Right cardiac atrium (tissue), 5 donors: ENCODE measurements at regions not wholly inside any gene's neighbourhood (a gene's known extent, or its start where the extent isn't known, plus 50 kb on each side); places are given as distances from the start of the nearest gene placed in this dataset.
"Not testable (repeated sequence)": the region's sequence is repeated elsewhere in the genome, so short reads cannot be mapped to it uniquely, and the experiment has no call there.

Experiments
- ATAC-seq, 2 donors: fragments of 200-7000 bp; cut with Tn5 transposase; one replicate each; pipeline versions ENCODE4 v1.8.0 to v1.9.1; 2020; ENCODE audit warnings: moderate library complexity in 2 of 2, mild to moderate bottlenecking in 1 of 2
- DNase-seq, 3 donors: peaks; one replicate each; pipeline ENCODE4 v3.0.0-alpha.2; 2020
- H3K27ac ChIP-seq: one replicate; pipeline ENCODE4 v1.5.1; 2013; ENCODE audit warnings: mild to moderate bottlenecking, low read length, control low read depth, moderate library complexity
- H3K27me3 ChIP-seq: one replicate; pipeline ENCODE4 v1.6.1; 2013; ENCODE audit not compliant: control insufficient read depth, insufficient read depth
- H3K4me1 ChIP-seq: one replicate; pipeline ENCODE4 v1.6.1; 2013; ENCODE audit warnings: low read length; ENCODE audit not compliant: control insufficient read depth, insufficient read depth
- H3K4me3 ChIP-seq: one replicate; pipeline ENCODE4 v1.5.1; 2013; ENCODE audit warnings: low read length, control low read depth
- H3K9me3 ChIP-seq: one replicate; pipeline ENCODE4 v1.6.1; 2013; ENCODE audit warnings: low read length; ENCODE audit not compliant: control insufficient read depth
- WGBS: extraction: QIAGEN DNeasy Blood & Tissue Kit; methylation state at CpG from one replicate; pipeline ENCODE4 v1.1.7; 2013; 5-methylcytosine and 5-hydroxymethylcytosine counted together
- intact Hi-C, 4 donors: fragments of 100-400 bp; cut with DNase I; formaldehyde crosslinking; loops; one replicate each; pipeline versions ENCODE4 v1.11.0 to v1.14.0; 2022 to 2023
- donor health status: healthy with polysubstance abuse.
- donor health status: DM: no; HTN: yes; CAD: no.
- donor health status: DM: no; HTN: no; CAD: no.
- donor health status: DM: no; HTN: yes; CAD: no; lungs with severe emphysema.
- donor health status: DM: yes; HTN: yes; CAD: no.

DNA sequence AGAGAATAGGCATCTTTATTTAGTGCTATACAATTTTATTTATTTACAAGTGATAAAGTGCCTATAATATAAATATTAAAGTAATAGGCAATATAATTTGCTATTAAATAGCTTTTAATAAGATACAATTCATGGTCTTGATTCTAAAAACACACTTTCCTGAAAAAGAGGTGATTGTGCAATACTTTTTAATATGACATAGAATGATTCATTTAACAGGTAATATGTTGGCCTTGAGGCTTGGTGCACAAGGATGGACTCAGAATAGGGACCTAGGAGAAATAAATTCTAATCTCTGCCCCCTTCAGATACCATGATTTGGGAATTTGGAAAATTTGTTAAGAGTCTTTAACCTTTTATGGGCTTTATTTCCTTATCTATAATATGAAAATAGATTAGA is 149.9 kb upstream of the FUT9 start:
- H3K27ac ChIP-seq = no peak overlapping the region
- DNase-seq = no peak
- H3K4me3 ChIP-seq = no peak overlapping the region
- no peak for ATAC-seq
- no peaks in the 10 kb centered on the region for H3K9me3 ChIP-seq
- no peaks in the 10 kb centered on the region for H3K4me1 ChIP-seq
- intact Hi-C loops = no loop called here
- no peaks in the 10 kb centered on the region for H3K27me3 ChIP-seq

DNA sequence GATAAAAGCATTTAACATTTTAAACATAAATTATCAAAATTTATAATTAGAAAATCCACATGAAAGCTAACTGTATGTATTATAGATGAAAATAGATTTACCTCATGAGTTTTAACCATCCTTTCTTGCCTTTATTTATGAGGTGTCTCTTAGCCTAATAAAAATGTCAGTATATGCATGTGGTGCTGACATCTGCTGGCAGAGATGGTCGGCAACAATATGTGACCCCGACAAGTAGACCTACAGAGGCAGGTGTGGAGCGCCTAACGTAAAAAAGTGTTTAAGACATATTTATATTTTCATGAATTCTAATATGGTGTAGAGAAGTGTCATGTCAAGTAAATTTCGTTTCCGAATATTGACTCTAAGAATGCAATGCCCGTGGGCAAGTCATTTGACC is 149.0 kb upstream of the FUT9 start:
- intact Hi-C loops = no loop called here
- Histone ChIP-seq H3K4me3 (no peak overlapping the region), H3K9me3 (no peaks in the 10 kb centered on the region), H3K27ac (no peak overlapping the region), H3K27me3 (no peaks in the 10 kb centered on the region), H3K4me1 (no peaks in the 10 kb centered on the region)
- DNase-seq = peak in 1 of 3 donors; percentile 28
- ATAC-seq = no peak
- WGBS = 34% methylated on average over 7 of the region's 7 CpGs

DNA sequence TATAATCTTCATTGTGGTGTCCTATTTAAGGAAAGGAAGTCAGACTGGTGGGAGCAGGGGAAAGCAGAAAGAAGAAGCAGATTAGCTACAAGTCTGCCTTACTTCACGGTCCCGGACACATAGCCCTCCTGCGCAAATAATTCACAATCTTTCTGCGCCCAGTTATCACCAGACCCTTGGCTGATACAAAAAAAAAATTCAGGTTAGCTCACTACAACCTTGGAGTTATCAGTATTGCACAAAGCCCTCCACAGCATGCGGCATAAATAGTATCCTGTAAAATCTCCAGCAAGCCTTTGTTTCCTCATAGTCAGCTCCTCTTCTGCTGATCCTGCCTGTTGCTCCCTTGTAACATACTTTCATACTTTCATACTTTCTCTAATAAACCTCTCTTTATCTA is 148.6 kb upstream of the FUT9 start:
- intact Hi-C loops = no loop called here
- Histone ChIP-seq H3K27me3 (no peaks in the 10 kb centered on the region), H3K9me3 (no peaks in the 10 kb centered on the region), H3K27ac (no peak overlapping the region), H3K4me3 (no peak overlapping the region), H3K4me1 (no peaks in the 10 kb centered on the region)
- DNase-seq (no peak), ATAC-seq (no peak)
- 61% methylated on average over 5 of the region's 5 CpGs for WGBS

DNA sequence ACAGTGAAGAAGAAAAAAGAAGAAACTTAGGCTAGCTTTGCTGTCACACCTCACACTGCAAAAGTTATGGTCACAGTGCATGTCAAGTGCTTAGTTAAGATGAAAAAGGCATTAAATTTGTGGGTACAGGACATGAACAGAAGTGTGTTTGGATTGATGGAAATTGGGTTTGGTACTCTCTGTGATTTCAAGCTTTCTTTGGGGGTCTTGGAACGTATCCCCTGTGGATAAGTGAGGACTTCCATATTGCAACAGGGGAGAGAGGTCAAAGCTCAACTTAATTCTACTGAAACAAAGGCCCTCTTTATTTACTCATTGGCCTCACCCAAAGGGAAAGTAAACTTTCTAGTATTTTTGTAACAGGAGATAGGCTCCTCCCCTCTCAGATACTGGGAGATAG is 138.3 kb upstream of the FUT9 start:
- Histone ChIP-seq H3K4me1 (no peaks in the 10 kb centered on the region), H3K27ac (no peak overlapping the region), H3K9me3 (no peaks in the 10 kb centered on the region), H3K4me3 (no peak overlapping the region), H3K27me3 (no peaks in the 10 kb centered on the region)
- 45% methylated on average over 1 of the region's 1 CpG for WGBS
- intact Hi-C loops = no loop called here
- DNase-seq (no peak), ATAC-seq (no peak)

DNA sequence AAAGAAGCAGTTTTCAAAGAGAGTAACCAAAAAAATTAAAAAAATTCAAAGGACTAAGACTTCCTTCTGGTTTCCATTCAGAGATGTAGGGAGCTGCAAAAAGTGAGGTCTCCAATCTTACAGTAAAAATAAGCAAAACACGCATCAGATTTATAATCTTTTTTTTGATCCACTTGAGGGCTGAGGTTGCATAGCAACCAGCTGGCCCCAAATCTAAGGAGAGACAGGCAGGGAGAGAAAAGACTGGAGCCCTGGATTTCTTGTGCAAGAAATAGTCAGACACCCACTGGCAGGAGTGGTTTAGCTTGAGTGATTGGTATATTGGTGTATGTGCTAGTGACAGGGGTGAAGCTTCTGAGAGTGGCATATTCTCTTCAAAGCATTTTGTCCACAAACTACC is 135.9 kb upstream of the FUT9 start:
- H3K4me3 ChIP-seq = no peak overlapping the region
- no peak overlapping the region for H3K27ac ChIP-seq
- no peaks in the 10 kb centered on the region for H3K9me3 ChIP-seq
- no peaks in the 10 kb centered on the region for H3K27me3 ChIP-seq
- DNase-seq (no peak), ATAC-seq (no peak)
- H3K4me1 ChIP-seq = no peaks in the 10 kb centered on the region
- intact Hi-C loops = no loop called here
- WGBS = 67% methylated on average over 1 of the region's 1 CpG

DNA sequence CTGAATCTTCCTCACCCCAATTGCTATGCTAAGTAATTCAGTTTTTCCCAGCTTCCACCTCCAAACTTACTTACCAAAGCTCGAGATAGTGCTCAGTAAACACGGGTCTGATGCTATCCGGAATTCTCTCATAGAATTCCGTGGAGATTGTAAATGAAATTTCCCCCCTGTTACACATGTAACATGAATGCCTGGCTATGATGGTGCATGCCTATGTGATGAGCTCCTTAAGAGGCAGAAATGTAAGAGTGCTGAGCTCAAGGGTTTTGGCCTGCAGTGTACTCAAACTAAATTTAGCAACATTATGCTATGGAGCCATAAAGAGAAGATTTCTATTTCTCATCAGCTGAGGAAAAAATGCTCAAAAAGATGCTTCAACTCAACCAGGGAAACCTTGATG is 133.4 kb upstream of the FUT9 start:
- Histone ChIP-seq H3K27ac (no peak overlapping the region), H3K4me1 (no peaks in the 10 kb centered on the region), H3K27me3 (no peaks in the 10 kb centered on the region), H3K4me3 (no peak overlapping the region), H3K9me3 (no peaks in the 10 kb centered on the region)
- ATAC-seq (no peak), DNase-seq (no peak)
- intact Hi-C loops = no loop called here
- 45% methylated on average over 4 of the region's 4 CpGs for WGBS

DNA sequence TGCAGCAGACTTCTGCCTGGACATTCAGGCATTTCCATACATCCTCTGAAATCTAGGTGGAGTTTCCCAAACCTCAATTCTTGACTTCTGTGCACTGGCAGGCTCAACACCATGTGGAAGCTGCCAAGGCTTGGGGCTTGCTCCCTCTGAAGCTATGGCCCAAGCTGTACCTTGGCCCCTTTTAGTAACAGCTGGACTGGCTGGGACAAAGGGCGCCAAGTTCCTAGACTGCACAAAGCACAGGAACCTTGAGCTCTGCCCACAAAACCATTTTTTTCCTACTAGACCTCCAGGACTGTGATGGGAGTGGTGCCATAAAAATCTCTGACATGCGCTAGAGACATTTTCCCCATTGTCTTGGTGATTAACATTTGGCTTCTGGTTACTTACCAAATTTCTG is 127.1 kb upstream of the FUT9 start:
- H3K27ac ChIP-seq, intact Hi-C loops, H3K27me3 ChIP-seq, H3K4me1 ChIP-seq, H3K9me3 ChIP-seq, ATAC-seq, H3K4me3 ChIP-seq, DNase-seq: not testable (repeated sequence)
- 87% methylated on average over 2 of the region's 2 CpGs for WGBS

DNA sequence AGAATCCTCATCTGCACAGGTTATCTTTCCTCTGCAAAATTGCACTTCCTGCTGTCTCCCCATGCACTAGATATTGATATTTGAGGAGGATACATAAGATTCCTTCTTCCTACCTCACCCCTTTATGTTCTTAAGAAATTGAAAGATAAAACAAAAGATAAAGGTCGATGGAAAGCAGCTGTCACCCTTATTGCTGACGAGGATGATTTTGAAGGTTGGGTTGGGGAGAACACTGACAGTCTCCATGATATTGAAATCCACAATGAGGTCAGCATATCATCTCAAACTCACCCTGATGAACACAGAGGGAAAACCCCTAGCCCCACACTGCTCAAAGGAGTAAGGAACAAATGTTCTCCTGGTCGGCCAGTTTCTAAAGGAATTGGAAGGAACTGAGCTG is 110.6 kb upstream of the FUT9 start:
- ATAC-seq (no peak), DNase-seq (no peak)
- H3K27me3 ChIP-seq = no peaks in the 10 kb centered on the region
- WGBS = 45% methylated on average over 3 of the region's 3 CpGs
- intact Hi-C loops = no loop called here
- no peak overlapping the region for H3K27ac ChIP-seq
- no peaks in the 10 kb centered on the region for H3K4me1 ChIP-seq
- no peaks in the 10 kb centered on the region for H3K9me3 ChIP-seq
- no peak overlapping the region for H3K4me3 ChIP-seq

DNA sequence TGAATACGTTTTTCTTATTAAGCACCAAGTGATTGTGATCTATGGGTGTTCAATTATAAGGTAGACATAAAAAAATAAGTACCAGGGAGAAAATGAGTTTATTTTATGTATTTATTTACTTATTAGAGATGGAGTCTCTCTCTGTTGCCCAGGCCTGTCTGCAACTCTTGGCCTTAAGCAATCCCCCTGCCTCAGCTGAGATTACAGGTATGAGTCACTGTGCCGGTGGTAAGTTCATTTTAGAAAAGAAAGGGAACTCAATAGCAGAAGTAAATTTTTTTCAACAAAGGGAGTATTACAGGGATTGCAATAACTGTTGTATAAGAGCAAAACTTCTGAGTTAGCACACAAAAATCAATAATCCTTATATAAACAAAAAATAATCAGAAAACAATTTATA is 98.7 kb upstream of the FUT9 start:
- DNase-seq = no peak

DNA sequence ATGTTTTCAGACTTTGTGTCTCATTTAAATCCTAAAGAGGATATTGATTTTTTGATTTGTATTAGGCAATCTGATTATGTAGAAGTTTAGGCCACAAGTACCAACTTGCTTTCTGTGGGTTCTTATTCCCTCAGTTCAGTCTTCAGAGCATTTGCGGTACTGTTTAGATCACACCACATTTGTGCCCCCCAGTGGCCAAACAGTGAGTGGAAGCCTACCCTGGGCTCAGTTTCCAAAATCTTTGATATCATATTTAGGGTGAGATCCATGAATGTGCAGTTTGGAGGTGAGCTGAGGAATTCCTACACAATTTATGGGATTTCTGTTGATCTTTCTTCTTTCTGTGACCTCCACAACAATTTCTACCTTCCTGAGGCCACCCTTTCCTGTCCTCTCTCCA is 92.3 kb upstream of the FUT9 start:
- H3K27me3 ChIP-seq = no peaks in the 10 kb centered on the region
- H3K4me1 ChIP-seq = no peaks in the 10 kb centered on the region
- WGBS = 78% methylated on average over 1 of the region's 1 CpG
- ATAC-seq (no peak), DNase-seq (no peak)
- intact Hi-C loops = no loop called here
- H3K4me3 ChIP-seq = no peak overlapping the region
- no peak overlapping the region for H3K27ac ChIP-seq
- no peaks in the 10 kb centered on the region for H3K9me3 ChIP-seq

More for the DNA sequence above, 98.7 kb upstream of the FUT9 start:
- intact Hi-C loops = no loop called here
- Histone ChIP-seq H3K27me3 (no peaks in the 10 kb centered on the region), H3K27ac (no peak overlapping the region), H3K4me1 (no peaks in the 10 kb centered on the region), H3K9me3 (no peaks in the 10 kb centered on the region), H3K4me3 (no peak overlapping the region)
- 31% methylated on average over 2 of the region's 2 CpGs for WGBS
- no peak for ATAC-seq

DNA sequence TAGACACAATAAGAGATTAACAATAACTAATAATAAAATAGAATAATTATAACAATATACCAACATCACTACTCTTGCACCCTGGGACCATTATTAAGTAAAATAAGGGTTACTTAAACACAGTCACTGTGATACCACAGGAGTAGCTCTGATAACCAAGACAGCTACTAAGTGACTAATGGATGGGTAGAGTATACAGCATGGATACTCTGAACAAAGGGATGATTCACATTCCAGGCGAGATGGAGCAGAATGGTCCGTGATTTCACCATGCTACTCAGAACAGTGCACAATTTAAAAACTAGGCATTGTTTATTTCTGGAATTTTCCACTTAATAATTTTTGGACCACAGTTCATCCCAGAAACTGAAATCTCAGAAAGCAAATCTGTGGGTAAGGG is 80.0 kb upstream of the FUT9 start:
- ATAC-seq (no peak), DNase-seq (no peak)
- 53% methylated on average over 2 of the region's 2 CpGs for WGBS
- no peaks in the 10 kb centered on the region for H3K4me1 ChIP-seq
- no peak overlapping the region for H3K4me3 ChIP-seq
- intact Hi-C loops = no loop called here
- H3K9me3 ChIP-seq = no peaks in the 10 kb centered on the region
- no peaks in the 10 kb centered on the region for H3K27me3 ChIP-seq
- H3K27ac ChIP-seq = no peak overlapping the region

DNA sequence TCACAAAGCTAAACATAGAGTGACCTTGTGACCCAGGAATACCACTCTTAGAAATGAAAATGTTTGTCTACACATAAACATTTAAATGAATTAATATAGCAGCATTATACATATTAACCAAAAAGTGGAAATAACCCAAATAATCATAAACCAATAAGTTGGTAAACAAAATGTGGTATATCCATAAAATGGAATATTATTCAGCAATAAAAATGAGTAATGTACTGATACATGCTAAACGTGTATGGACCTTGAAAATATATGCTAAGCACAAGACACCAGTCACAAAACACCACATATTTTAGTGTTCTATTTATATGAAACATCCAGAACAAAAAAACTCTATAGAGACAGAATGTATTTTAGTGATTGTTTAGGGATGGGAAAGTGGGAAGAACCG is 68.9 kb upstream of the FUT9 start:
- DNase-seq (no peak), ATAC-seq (no peak)
- H3K27me3 ChIP-seq = no peaks in the 10 kb centered on the region
- WGBS = 80% methylated on average over 2 of the region's 2 CpGs
- no peak overlapping the region for H3K27ac ChIP-seq
- intact Hi-C loops = no loop called here
- H3K4me1 ChIP-seq = no peaks in the 10 kb centered on the region
- H3K4me3 ChIP-seq = no peak overlapping the region
- H3K9me3 ChIP-seq = no peaks in the 10 kb centered on the region
